DND-41 (cell line): ENCODE measurements at regions not wholly inside any gene's neighbourhood (a gene's known extent, or its start where the extent isn't known, plus 50 kb on each side); places are given as distances from the start of the nearest gene placed in this dataset.

Experiments used
- ATAC-seq: fragments of 200-7000 bp; cut with Tn5 transposase; 3 replicates; pipeline ENCODE4 v1.9.1; 2021; ENCODE audit warnings: low read depth; ENCODE audit not compliant: insufficient read depth
- DNase-seq: peaks from one replicate; pipeline ENCODE4 v3.0.0-alpha.2; 2020
- H2AFZ ChIP-seq: 2 replicates; pipeline ENCODE4 v1.6.0; 2012; ENCODE audit warnings: low read depth, low read length
- H3K27ac ChIP-seq: 2 replicates; pipeline ENCODE4 v1.5.1; 2012; ENCODE audit warnings: low read length, inconsistent platforms
- H3K27me3 ChIP-seq: fragments of 200-600 bp; sonication (generic); 2 replicates; pipeline ENCODE4 v1.6.0; 2012; ENCODE audit warnings: low read length, mild to moderate bottlenecking, inconsistent platforms; ENCODE audit not compliant: insufficient read depth, poor library complexity
- H3K36me3 ChIP-seq: 2 replicates; pipeline ENCODE4 v1.5.1; 2012; ENCODE audit warnings: low read length, inconsistent platforms; ENCODE audit not compliant: insufficient read depth
- H3K4me1 ChIP-seq: 2 replicates; pipeline ENCODE4 v1.5.1; 2012; ENCODE audit warnings: mild to moderate bottlenecking, low read length; ENCODE audit not compliant: insufficient read depth
- H3K4me2 ChIP-seq: 2 replicates; pipeline ENCODE4 v1.6.0; 2012; ENCODE audit warnings: mild to moderate bottlenecking, moderate library complexity, low read length, inconsistent platforms; ENCODE audit not compliant: insufficient read depth
- H3K4me3 ChIP-seq, 2 experiments: fragments of 200-600 bp in 1 of 2; shearing (Covaris generic) in 1 of 2; 2 replicates each; pipeline ENCODE4 v1.5.1; 2012 to 2016; ENCODE audit warnings: inconsistent platforms in 2 of 2, low read length in 2 of 2, mild to moderate bottlenecking in 2 of 2, low read depth in 1 of 2, moderate library complexity in 1 of 2
- H3K79me2 ChIP-seq: 2 replicates; pipeline ENCODE4 v1.6.0; 2012; ENCODE audit warnings: low read length, inconsistent platforms; ENCODE audit not compliant: insufficient read depth
- H3K9ac ChIP-seq: 2 replicates; pipeline ENCODE4 v1.6.0; 2012; ENCODE audit warnings: low read depth, mild to moderate bottlenecking, inconsistent platforms, low read length, moderate library complexity
- H3K9me3 ChIP-seq: 2 replicates; pipeline ENCODE4 v1.5.1; 2012; ENCODE audit warnings: low read length, moderate library complexity, mild to moderate bottlenecking, inconsistent platforms; ENCODE audit not compliant: insufficient read depth, severe bottlenecking
- H4K20me1 ChIP-seq: 2 replicates; pipeline ENCODE4 v1.6.0; 2012; ENCODE audit warnings: low read length; ENCODE audit not compliant: insufficient read depth
- EZH2 ChIP-seq: IDR thresholded peaks from 3 replicates; pipeline ENCODE4 v1.6.1; 2012; ENCODE audit warnings: borderline replicate concordance, low read depth, mild to moderate bottlenecking, moderate library complexity, low read length, inconsistent platforms; ENCODE audit not compliant: severe bottlenecking
- TF ChIP-seq, protein P1 (sequence below): IDR thresholded peaks from 2 replicates; pipeline ENCODE4 v1.5.1; 2012; ENCODE audit warnings: borderline replicate concordance, low read length, moderate library complexity, mild to moderate bottlenecking; ENCODE audit not compliant: poor library complexity, severe bottlenecking; ENCODE audit errors: extremely low read depth

DNA sequence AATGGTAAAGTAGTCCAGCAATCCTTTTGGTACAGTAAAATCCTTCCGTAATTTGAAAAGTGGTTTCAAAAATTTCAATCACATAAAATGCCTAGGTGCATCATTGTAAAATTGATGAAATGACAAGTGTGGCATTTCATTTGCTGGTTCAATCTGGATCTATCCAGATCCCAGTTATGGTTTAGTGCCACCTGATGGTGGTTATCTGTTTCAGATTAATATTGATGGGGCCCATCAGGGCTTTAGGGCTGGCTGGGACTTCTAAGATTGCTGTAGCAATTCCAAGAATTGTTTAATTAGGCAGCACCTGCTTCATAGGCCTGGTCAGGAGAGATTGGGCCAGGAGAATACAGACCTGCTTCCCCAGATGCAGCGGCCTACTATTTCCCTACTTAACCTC lies 55.5 kb upstream of the PIK3C3 start:
- H3K4me3 ChIP-seq: no peak overlapping the region
- H3K9ac ChIP-seq: no peak overlapping the region
- H2AFZ ChIP-seq: no peak overlapping the region
- H3K9me3 ChIP-seq: peaks cover 6% of the 10 kb centered on the region
- H3K27ac ChIP-seq: no peak overlapping the region
- no peak for ATAC-seq
- no peak overlapping the region for H3K4me2 ChIP-seq
- no peaks in the 10 kb centered on the region for H3K27me3 ChIP-seq
- H4K20me1 ChIP-seq: no peaks in the 10 kb centered on the region
- H3K79me2 ChIP-seq: no peaks in the 10 kb centered on the region
- DNase-seq: no peak
- no peaks in the 10 kb centered on the region for H3K4me1 ChIP-seq
- no peak for TF ChIP-seq EZH2
- TF ChIP-seq, protein P1, sequence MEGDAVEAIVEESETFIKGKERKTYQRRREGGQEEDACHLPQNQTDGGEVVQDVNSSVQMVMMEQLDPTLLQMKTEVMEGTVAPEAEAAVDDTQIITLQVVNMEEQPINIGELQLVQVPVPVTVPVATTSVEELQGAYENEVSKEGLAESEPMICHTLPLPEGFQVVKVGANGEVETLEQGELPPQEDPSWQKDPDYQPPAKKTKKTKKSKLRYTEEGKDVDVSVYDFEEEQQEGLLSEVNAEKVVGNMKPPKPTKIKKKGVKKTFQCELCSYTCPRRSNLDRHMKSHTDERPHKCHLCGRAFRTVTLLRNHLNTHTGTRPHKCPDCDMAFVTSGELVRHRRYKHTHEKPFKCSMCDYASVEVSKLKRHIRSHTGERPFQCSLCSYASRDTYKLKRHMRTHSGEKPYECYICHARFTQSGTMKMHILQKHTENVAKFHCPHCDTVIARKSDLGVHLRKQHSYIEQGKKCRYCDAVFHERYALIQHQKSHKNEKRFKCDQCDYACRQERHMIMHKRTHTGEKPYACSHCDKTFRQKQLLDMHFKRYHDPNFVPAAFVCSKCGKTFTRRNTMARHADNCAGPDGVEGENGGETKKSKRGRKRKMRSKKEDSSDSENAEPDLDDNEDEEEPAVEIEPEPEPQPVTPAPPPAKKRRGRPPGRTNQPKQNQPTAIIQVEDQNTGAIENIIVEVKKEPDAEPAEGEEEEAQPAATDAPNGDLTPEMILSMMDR: no peak
- no peaks in the 10 kb centered on the region for H3K36me3 ChIP-seq

DNA sequence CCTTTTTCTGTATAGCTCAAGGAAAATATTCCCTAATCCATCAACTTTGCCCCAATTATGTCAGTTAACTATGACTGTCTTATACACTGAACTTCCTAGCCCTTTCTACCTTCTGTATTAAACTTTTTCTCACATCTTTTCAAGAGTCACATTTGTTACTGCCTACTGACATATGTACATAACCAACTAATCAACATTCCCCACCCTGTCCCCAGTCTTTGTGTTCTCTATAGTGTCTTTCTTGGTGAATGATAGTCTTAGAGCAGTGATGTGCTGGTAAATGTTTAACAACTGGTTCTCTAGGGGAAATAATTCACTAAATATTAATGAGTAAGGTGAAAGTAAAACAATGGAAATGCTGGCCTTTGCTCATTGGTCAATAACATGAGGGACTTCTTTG lies 61.6 kb upstream of the PIK3C3 start:
- no peaks in the 10 kb centered on the region for H3K79me2 ChIP-seq
- DNase-seq: no peak
- no peak overlapping the region for H3K9ac ChIP-seq
- TF ChIP-seq, protein P1: no peak
- no peak for TF ChIP-seq EZH2
- no peaks in the 10 kb centered on the region for H3K27me3 ChIP-seq
- no peak overlapping the region for H3K27ac ChIP-seq
- H3K4me1 ChIP-seq: no peaks in the 10 kb centered on the region
- ATAC-seq: no peak
- no peaks in the 10 kb centered on the region for H4K20me1 ChIP-seq
- H3K36me3 ChIP-seq: no peaks in the 10 kb centered on the region
- H3K9me3 ChIP-seq: peaks cover 6% of the 10 kb centered on the region
- no peak overlapping the region for H3K4me2 ChIP-seq
- no peak overlapping the region for H2AFZ ChIP-seq
- H3K4me3 ChIP-seq: no peak overlapping the region

DNA sequence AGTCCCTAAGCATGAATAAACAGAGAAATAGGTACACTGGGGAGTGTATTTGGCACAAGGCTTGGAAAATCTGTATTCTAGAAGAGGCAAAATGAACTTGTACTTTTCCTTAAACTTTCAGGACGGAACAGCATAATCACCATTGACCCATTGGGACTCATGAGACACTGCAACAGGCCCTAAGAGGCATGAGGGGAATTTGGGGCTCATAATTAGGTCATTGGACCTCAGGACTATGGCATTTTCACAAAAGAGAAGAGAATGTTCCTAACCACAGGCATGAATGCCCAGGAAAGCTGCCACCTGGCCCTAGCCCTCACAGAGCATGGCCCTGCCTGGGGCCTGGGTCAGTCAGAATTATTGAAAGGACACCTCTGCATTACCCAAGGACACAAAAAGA lies 67.9 kb upstream of the PIK3C3 start:
- no peaks in the 10 kb centered on the region for H3K4me1 ChIP-seq
- ATAC-seq (no peak), DNase-seq (no peak)
- H3K36me3 ChIP-seq: no peaks in the 10 kb centered on the region
- no peaks in the 10 kb centered on the region for H4K20me1 ChIP-seq
- H3K4me2 ChIP-seq: no peak overlapping the region
- no peaks in the 10 kb centered on the region for H3K79me2 ChIP-seq
- no peak overlapping the region for H3K9ac ChIP-seq
- no peaks in the 10 kb centered on the region for H3K9me3 ChIP-seq
- no peak overlapping the region for H3K27ac ChIP-seq
- no peaks in the 10 kb centered on the region for H3K27me3 ChIP-seq
- H3K4me3 ChIP-seq: no peak overlapping the region
- TF ChIP-seq, protein P1: no peak
- no peak for TF ChIP-seq EZH2
- H2AFZ ChIP-seq: no peak overlapping the region

DNA sequence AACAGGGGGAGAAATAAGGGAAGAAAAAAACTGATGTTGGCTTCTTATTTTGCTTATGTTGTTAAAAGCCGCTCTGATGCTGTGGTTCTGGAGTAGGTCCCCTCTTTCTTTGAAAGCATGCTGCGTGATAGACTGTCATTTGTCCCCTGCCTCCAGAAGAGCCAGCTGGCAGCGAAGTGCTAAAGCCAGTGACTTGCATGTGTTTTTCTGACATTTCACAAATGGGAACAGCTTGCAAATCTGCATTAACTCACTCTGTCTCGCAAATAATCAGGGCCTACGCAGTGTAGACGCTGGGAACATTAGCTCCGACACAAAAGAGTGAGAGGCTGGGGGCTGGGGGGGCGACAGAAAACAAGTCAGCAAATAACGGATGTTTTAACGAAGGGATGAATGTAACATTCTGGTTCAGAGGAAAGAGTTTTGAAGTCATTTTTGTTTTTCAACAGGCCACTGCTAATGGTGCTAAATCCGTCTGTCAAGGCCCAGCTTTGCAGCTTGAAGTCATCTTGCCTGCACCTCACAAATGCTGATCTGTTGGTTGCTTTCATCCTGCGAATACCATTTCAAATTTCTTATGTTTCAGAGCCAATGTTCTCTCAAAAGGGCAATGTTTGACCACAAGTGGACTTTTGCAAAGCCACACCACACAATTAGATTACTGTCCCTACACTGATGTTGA lies 68.8 kb upstream of the PIK3C3 start:
- Histone ChIP-seq H3K4me3 (no peak overlapping the region), H2AFZ (no peak overlapping the region), H3K9me3 (no peaks in the 10 kb centered on the region), H3K27ac (no peak overlapping the region), H3K4me1 (no peaks in the 10 kb centered on the region), H3K36me3 (no peaks in the 10 kb centered on the region), H3K79me2 (no peaks in the 10 kb centered on the region), H3K27me3 (no peaks in the 10 kb centered on the region), H3K9ac (no peak overlapping the region), H3K4me2 (no peak overlapping the region), H4K20me1 (no peaks in the 10 kb centered on the region)
- DNase-seq: no peak
- TF ChIP-seq EZH2: no peak
- TF ChIP-seq, protein P1: no peak
- no peak for ATAC-seq
